GM23338 (cell line): ENCODE measurements at regions not wholly inside any gene's neighbourhood (a gene's known extent, or its start where the extent isn't known, plus 50 kb on each side); places are given as distances from the start of the nearest gene placed in this dataset.

Experiments
- CTCF ChIP-seq, 2 experiments: fragments of 200-600 bp in 1 of 2; sonication (generic) in 1 of 2; conservative IDR thresholded peaks; 2 replicates each; pipeline versions ENCODE4 v1.5.1 to v1.6.1; 2016 to 2017; ENCODE audit warnings: antibody characterized with exemption in 2 of 2, low read depth in 2 of 2, mild to moderate bottlenecking in 2 of 2, moderate library complexity in 1 of 2
- POLR2AphosphoS5 ChIP-seq: IDR thresholded peaks from 2 replicates; pipeline ENCODE4 v1.6.1; 2016; ENCODE audit warnings: antibody characterized with exemption, low read depth
- ZNF114 ChIP-seq: fragments of 250-450 bp; sonication (Bioruptor Pico); IDR thresholded peaks from 2 replicates; pipeline ENCODE4 v1.5.0; 2020; ENCODE audit warnings: mild to moderate bottlenecking, moderate library complexity

DNA sequence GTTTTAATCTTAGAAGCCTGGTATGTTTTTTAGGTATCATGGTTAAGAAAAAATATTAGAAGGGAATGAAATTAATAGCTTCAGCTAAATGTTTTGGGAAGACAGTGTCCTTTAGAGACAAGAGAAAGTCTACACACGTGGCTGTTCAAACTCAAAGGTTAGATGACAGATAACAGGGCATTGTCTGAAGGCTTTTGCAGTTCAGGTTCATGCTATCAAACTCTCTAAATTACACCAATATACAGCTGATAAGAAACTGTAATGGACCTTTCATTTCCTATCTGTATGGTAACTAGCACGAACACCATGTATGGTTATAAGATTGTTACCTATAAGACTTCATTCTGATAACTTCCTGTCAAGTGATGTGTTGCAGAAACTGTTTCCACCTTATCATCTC is 240.6 kb upstream of the MEF2C start:
- TF ChIP-seq CTCF (conservative IDR thresholded peaks at IDR 0.05; ENCODE audit: low read depth in 2 of 2) (no peak), ZNF114 (CRISPR knock-in tag) (no peak), POLR2AphosphoS5 (no peak)
